HG03571 (cell line): ENCODE measurements at regions not wholly inside any gene's neighbourhood (a gene's known extent, or its start where the extent isn't known, plus 50 kb on each side); places are given as distances from the start of the nearest gene placed in this dataset.
"Not testable (repeated sequence)": the region's sequence is repeated elsewhere in the genome, so short reads cannot be mapped to it uniquely, and the experiment has no call there.

Source experiments
- ATAC-seq: cut with Tn5 transposase; IDR thresholded peaks from one replicate; pipeline ENCODE4 v1.9.1; 2021; ENCODE audit not compliant: unreplicated experiment

DNA sequence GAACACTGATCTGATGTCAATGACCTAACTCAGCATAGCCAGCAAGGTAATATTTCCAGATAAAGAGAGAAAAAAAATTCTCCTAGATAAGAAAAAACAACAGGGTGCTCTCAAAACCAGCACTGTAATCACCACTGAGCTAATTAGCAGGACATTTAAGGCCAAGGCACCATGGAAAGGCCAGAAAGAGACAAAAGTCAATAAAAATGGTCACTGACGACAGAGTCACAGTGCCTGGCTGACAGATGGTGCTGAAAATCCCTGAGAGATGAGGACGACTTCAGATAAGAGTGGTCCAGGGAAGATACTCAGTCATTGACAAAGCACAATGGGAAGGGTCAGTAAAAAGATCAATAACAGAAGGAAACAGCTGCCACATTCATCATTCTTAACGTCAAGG is 186.7 kb downstream of the SPATA31A6 start:
- ATAC-seq: not testable (repeated sequence)

DNA sequence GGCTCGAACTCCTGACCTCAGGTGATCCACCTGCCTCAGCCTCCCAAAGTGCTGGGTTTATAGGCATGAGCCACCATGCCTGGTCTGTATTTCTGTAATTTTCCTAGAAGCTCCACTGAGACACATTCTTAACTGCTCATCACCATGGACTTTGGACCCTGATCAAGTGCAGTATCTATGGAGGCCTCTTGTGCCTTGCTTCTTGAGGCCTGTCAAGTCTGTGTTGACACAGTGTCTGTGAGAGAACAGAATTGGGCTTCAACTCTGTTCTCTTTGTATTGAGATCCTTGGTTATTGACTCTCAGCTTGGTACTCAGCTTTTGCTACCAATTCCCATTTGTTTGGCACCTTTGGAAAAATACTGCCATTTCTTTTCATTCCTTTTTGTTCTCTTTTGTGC is 188.0 kb downstream of the SPATA31A6 start:
- not testable (repeated sequence) for ATAC-seq

DNA sequence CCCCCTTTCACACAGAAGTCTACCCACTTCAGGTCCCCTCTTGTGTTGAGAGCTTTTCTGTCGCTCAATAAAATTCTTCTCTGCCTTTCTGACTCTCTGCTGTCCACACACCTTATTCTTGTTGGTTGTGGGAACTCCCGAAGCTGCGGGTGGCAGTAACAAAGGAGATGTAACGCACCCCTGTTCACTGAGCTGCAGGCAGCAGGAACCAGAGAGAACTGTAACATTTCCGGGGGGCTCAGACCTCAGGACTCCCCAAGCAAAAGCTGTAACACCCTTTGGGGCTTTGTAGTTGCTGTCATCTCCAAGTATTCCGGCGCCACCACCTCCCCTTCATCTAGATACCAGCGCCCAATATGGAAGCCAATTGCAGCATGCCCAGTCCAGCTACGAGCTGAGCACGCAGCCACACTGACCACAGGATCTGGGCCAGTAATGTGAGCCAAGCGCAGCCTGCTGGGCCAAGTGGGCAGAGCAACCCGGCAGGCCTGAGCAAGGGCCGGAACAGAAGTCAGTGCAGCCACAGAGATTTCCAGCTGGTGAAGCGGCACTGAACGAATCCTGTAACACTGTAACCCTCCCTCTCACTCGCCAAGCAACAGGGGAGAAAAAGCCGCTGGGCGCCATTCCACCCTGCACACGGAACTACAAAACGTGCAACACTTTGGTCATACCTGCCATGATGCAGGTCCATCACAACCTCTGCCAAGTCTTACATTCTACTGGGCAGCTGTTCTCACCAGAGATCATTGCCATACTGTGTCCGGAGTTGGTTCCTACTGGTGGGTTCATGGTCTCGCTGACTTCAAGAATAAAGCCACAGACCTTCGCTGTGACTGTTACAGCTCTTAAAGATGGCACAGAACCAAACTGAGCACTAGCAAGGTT is 194.3 kb downstream of the SPATA31A6 start:
- ATAC-seq: not testable (repeated sequence)

GRCh38 chr9:42378418-42378815 is 195.0 kb downstream of the SPATA31A6 start:
- no peak for ATAC-seq

- ATAC-seq: not testable (repeated sequence)
Observed at GRCh38 chr9:42379602-42380001, 196.1 kb downstream of the SPATA31A6 start.

GRCh38 chr9:42384585-42384984 is 201.1 kb downstream of the SPATA31A6 start:
- ATAC-seq: not testable (repeated sequence)

DNA sequence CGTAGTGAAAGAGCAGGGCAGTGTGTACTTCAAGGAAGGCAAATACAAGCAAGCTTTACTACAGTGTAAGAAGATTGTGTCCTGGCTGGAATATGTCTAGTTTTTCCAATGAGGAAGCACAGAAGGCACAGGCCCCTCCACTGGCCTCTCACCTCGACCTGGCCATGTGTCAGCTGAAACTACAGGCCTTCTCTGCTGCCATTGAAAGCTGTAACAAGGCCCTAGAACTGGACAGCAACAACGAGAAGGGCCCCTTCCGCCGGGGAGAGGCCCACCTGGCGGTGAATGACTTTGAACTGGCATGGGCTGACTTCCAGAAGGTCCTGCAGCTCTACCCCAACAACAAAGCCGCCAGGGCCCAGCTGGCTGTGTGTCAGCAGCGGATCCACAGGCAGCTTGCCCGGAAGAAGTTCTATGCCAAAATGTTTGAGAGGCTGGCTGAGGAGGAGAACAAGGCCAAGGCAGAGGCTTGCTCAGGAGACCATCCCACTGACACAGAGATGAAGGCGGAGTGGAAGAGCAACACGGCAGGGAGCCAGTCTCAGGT is 202.2 kb downstream of the SPATA31A6 start:
- ATAC-seq: not testable (repeated sequence)

DNA sequence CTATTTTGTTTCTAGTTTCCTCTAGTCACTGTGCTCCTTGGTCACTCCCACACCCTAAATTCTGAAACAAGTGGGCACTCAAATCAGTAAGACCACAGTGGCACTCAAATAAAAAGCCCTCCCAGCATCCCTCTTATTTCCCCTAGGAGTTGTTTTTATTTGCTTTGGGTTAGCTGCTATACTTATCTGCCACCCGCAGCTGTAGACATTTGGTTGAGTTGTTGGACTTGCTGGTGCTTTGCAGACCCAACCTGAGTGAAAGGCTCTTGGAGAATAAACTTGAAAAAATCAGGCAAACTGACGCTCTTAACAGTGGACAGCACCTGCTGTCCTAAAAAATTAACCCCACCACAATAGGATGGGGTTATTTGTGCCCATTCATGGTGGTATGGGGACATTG is 203.0 kb downstream of the SPATA31A6 start:
- ATAC-seq: no peak

DNA sequence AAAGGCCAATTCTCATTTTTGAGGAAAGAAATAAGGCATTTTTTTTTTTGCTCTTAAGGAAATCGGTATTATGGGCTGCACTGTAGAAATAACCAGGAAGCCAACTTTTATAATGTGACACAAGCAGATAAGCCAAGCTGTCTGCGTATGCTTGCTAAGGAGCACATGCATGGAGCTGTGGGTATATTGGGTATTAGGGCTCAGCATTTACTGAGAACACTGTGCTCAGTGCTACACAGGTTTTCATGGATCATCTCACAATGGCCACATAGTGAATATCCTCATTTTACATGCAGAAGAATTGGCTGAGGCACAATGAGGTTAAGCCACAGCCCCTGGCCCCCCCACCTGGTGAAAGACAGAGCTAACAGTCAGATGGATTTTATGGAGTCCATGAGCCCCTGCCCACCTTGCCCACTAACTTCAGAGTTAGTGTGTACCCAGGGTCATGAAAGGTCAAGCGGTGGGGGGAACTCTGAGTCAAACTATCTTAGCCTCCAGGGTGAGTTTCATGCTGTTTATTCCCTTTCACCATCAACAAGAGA is 204.8 kb downstream of the SPATA31A6 start:
- ATAC-seq: no peak

GRCh38 chr9:42388846-42389245 is 205.4 kb downstream of the SPATA31A6 start:
- ATAC-seq: no peak

DNA sequence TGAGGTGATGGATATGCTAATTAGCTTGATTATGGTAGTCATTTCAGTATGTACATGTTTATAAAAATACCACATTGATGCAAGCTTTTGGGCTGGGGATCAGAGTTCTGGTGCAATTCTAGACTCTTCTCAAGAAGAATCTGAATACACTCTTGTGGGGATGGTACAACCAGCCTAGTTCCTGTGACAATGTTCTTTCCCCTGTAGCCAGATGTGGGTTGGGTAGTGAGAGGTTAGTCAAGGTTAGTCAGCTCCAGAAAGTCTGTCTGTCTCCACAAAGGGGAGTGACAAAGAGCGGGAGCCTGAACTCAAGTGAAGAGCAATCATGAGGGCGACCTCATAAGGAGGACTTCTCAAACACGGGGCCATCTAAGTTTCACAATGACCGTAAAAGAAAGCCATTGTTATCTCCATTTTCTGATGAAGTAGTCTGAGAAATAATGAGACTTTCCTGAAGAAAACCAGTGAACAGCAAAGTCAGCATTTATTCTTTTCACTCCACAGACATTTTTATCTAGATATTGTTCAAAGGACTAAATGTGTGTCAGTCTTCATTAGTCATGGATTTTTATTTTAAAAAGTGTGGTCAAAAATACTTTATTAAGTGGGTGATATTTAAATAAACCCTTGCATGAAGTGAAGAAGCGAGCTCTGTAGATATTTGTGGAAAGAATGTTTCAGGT is 209.5 kb downstream of the SPATA31A6 start:
- not testable (repeated sequence) for ATAC-seq

DNA sequence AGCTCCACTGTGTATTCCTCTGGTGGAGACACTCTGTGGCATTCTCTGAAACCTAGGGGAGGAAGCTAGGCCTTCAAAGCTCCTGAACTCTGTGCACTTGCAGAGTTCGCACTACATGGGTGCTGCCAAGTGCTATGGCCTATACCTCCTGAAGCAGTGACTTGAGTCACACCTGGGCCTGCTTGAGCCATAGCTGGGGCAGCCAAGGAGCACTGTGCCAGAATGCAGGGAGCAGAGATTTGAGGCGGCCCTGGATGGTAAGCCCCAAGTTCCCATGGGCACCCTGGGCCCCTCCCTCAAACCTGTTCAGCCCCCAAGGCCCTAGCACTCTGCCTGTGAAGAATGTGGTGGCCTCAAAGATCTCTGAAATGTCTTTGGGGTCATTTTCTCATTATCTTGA is 212.9 kb downstream of the SPATA31A6 start:
- no peak for ATAC-seq

GRCh38 chr9:42397336-42397735 is 213.9 kb downstream of the SPATA31A6 start:
- not testable (repeated sequence) for ATAC-seq

DNA sequence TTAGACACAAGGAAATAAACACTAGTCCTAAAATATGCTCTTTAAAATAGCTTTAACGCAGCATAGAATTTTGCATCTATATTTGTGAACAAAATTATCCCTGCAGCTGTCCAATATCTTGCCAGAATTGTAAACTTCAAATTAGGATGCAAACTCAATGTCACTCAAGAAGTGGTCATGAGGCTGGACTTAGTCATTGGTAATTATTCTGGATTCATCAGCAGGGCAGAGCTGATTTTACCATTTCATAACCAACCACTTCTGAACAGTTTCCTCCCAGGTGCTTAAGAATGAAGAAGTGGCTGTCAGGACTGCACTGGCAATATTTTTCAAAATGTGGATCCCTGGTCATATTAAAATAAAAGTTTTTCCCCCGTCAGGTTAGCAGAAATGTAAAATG is 219.5 kb downstream of the SPATA31A6 start:
- not testable (repeated sequence) for ATAC-seq

GRCh38 chr9:42409581-42409980 is 226.1 kb downstream of the SPATA31A6 start:
- ATAC-seq: not testable (repeated sequence)

- ATAC-seq: not testable (repeated sequence)
Observed at GRCh38 chr9:42412354-42412753, 228.9 kb downstream of the SPATA31A6 start.

DNA sequence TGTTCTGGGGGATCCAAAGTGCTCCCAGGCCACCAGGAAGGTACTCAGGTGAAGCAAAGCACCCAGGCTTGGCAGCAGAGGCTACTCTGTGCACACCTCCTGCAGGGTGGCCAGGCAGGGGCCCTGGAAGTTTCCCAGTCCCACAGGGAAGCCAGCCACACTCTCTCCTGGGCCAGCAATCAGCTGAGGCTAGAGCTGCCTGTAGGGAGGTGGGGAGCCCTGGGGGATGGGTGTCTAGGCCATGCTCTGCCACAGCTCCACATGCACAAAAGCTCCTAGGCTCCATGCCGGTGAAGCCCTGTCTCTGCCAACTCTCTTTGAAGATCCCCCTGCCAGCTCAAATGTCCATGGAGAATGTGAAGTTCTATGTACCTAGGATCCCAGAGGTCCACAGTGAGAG is 231.4 kb downstream of the SPATA31A6 start:
- ATAC-seq: not testable (repeated sequence)

DNA sequence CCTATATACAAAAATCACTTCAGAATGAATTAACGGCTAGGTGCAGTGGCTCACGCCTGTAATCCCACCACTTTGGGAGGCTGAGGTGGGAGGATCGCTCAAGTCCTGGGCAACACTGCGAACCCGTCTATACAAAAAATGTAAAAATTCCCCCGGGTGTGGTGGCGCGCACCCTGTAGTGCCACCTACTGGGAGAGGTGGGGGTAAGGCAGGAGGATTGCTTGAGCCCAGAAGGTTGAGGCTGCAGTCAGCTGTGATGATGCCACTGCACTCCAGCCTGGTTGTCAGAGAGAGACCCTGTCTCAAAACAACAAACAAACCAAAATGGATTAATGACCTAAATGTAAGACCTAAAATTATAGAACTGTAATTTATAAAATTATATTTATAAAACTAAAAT is 236.2 kb downstream of the SPATA31A6 start:
- ATAC-seq: not testable (repeated sequence)

- ATAC-seq: peak; percentile 59
Observed at GRCh38 chr9:42420324-42420723, 236.9 kb downstream of the SPATA31A6 start.

- ATAC-seq: not testable (repeated sequence)
Observed at GRCh38 chr9:42421630-42422029, 238.2 kb downstream of the SPATA31A6 start.
